ENCODE measurements at regions not wholly inside any gene's neighbourhood (a gene's known extent, or its start where the extent isn't known, plus 50 kb on each side); places are given as distances from the start of the nearest gene placed in this dataset.

GRCh38 chr21:28823429-28823828, 169.2 kb downstream of the LTN1 start:
- TF ChIP-seq CTCF (IDR thresholded peaks at IDR 0.05; ENCODE audit: insufficient read depth, low read depth, low read length) (no peak), EZH2 (IDR thresholded peaks at IDR 0.05; ENCODE audit: insufficient read depth, low read length) (no peak)
